Loucy (cell line): ENCODE measurements at regions not wholly inside any gene's neighbourhood (a gene's known extent, or its start where the extent isn't known, plus 50 kb on each side); places are given as distances from the start of the nearest gene placed in this dataset.

Experiments
- H2AFZ ChIP-seq: fragments of 200-600 bp; sonication (generic); 2 replicates; pipeline ENCODE4 v1.6.0; 2016; ENCODE audit warnings: antibody characterized with exemption, mild to moderate bottlenecking, low read length, moderate library complexity
- H3F3A ChIP-seq: fragments of 200-600 bp; 2 replicates; pipeline ENCODE4 v1.6.0; 2016; ENCODE audit warnings: antibody characterized with exemption, low read depth, mild to moderate bottlenecking
- H3K27me3 ChIP-seq: fragments of 200-600 bp; sonication (generic); 2 replicates; pipeline ENCODE4 v1.6.1; 2014; ENCODE audit warnings: low read length, mild to moderate bottlenecking; ENCODE audit not compliant: insufficient read depth, poor library complexity, severe bottlenecking
- H3K36me3 ChIP-seq: fragments of 200-600 bp; sonication (generic); 2 replicates; pipeline ENCODE4 v1.6.1; 2016; ENCODE audit warnings: low read length; ENCODE audit not compliant: insufficient read depth
- H3K4me1 ChIP-seq: fragments of 200-600 bp; sonication (generic); 2 replicates; pipeline ENCODE4 v1.5.1; 2014; ENCODE audit warnings: low read length, mild to moderate bottlenecking; ENCODE audit not compliant: insufficient read depth, poor library complexity, severe bottlenecking
- H3K4me2 ChIP-seq: fragments of 200-600 bp; sonication (generic); 2 replicates; pipeline ENCODE4 v1.6.0; 2014; ENCODE audit warnings: antibody characterized with exemption, low read length, low read depth, mild to moderate bottlenecking; ENCODE audit not compliant: poor library complexity, severe bottlenecking
- H3K4me3 ChIP-seq: fragments of 200-600 bp; sonication (generic); 2 replicates; pipeline ENCODE4 v1.5.1; 2014; ENCODE audit warnings: low read length, mild to moderate bottlenecking, mixed read lengths; ENCODE audit not compliant: poor library complexity, severe bottlenecking
- H3K79me2 ChIP-seq: fragments of 200-600 bp; sonication (generic); 2 replicates; pipeline ENCODE4 v1.6.1; 2014; ENCODE audit warnings: low read length; ENCODE audit not compliant: insufficient read depth
- H3K9ac ChIP-seq: fragments of 200-600 bp; sonication (generic); 2 replicates; pipeline ENCODE4 v1.6.0; 2014; ENCODE audit warnings: mild to moderate bottlenecking, low read depth, low read length, moderate library complexity; ENCODE audit not compliant: poor library complexity, severe bottlenecking
- H3K9me2 ChIP-seq: fragments of 200-600 bp; sonication (generic); replicated peaks from 2 replicates; pipeline ENCODE4 v1.6.1; 2016; ENCODE audit warnings: low read depth, low read length, mixed read lengths
- H3K9me3 ChIP-seq: fragments of 200-600 bp; sonication (generic); 2 replicates; pipeline ENCODE4 v1.6.1; 2014; ENCODE audit warnings: mild to moderate bottlenecking, antibody characterized with exemption, low read length, low read depth; ENCODE audit not compliant: insufficient read depth
- H4K20me1 ChIP-seq: fragments of 200-600 bp; sonication (generic); 2 replicates; pipeline ENCODE4 v1.6.0; 2014; ENCODE audit warnings: antibody characterized with exemption, low read length, mild to moderate bottlenecking; ENCODE audit not compliant: insufficient read depth, poor library complexity, severe bottlenecking
- EZH2phosphoT487 ChIP-seq: fragments of 200-600 bp; IDR thresholded peaks from 2 replicates; pipeline ENCODE4 v1.6.1; 2018; ENCODE audit warnings: antibody characterized with exemption, mild to moderate bottlenecking, moderate library complexity, borderline replicate concordance
- TF ChIP-seq, protein P1 (sequence below): fragments of 200-600 bp; sonication (generic); conservative IDR thresholded peaks from 2 replicates; pipeline ENCODE4 v1.5.1; 2014; ENCODE audit warnings: mild to moderate bottlenecking, antibody characterized with exemption, low read length

DNA sequence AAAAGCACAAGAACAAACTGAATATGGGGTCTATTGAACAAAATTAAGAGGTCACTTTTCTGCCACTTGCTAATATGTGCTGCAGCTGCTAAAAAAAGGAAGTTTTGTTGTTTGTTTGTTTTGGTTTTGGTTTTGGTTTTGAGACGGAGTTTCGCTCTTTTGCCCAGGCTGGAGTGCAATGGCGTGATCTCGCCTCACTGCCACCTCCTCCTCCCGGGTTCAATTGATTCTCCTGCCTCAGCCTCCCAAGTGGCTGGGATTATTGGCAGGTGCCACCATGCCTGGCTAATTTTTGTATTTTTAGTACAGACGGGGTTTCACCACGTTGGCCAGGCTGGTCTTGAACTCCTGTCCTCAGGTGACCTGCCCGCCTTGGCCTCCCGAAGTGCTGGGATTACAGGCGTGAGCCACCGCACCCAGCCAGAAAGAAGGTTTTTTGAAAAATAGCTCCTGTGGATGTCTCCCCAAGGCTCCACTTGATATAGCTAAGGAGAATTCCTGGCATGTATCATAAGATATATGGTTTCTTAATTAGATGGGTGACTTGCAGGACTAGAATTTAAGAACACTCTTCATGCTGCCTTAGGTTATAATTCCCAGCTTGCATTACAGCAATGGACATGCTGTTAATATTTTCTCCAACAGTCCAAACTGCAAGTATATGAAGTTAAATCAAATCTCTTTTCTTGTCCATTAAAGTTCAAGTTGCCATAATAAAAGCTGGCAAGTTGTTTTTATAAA is 237.6 kb upstream of the AMIGO2 start:
- H3K4me1 ChIP-seq: no peaks in the 10 kb centered on the region
- no peaks in the 10 kb centered on the region for H3K79me2 ChIP-seq
- H3K9me2 ChIP-seq: no peaks in the 10 kb centered on the region
- no peaks in the 10 kb centered on the region for H4K20me1 ChIP-seq
- no peak overlapping the region for H3K9ac ChIP-seq
- no peak for TF ChIP-seq EZH2phosphoT487
- TF ChIP-seq, protein P1, sequence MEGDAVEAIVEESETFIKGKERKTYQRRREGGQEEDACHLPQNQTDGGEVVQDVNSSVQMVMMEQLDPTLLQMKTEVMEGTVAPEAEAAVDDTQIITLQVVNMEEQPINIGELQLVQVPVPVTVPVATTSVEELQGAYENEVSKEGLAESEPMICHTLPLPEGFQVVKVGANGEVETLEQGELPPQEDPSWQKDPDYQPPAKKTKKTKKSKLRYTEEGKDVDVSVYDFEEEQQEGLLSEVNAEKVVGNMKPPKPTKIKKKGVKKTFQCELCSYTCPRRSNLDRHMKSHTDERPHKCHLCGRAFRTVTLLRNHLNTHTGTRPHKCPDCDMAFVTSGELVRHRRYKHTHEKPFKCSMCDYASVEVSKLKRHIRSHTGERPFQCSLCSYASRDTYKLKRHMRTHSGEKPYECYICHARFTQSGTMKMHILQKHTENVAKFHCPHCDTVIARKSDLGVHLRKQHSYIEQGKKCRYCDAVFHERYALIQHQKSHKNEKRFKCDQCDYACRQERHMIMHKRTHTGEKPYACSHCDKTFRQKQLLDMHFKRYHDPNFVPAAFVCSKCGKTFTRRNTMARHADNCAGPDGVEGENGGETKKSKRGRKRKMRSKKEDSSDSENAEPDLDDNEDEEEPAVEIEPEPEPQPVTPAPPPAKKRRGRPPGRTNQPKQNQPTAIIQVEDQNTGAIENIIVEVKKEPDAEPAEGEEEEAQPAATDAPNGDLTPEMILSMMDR: no peak
- H3F3A ChIP-seq: no peaks in the 10 kb centered on the region
- no peak overlapping the region for H2AFZ ChIP-seq
- no peak overlapping the region for H3K4me3 ChIP-seq
- H3K9me3 ChIP-seq: no peaks in the 10 kb centered on the region
- H3K27me3 ChIP-seq: no peaks in the 10 kb centered on the region
- no peaks in the 10 kb centered on the region for H3K36me3 ChIP-seq
- H3K4me2 ChIP-seq: no peak overlapping the region

DNA sequence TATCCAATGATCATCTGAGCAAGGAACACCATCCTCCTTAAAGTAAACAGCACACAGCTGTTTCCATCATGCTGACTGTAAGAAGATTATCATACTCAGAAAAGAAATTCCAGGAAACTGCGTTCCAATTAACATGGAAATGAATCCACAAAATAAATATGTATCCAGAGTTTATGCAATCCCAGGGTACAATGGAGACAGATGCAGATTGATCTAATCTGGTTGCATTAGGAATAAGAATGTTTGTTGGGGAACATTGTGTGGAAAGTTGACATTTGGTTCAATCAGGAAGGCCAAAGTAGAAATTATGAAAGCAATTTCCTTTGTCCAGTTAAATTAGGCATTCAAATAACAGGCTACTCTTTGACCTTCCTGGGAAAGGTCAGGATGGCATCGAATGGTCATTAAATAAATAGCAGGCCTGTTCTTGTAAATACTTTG is 236.9 kb upstream of the AMIGO2 start:
- Histone ChIP-seq H3K4me3 (no peak overlapping the region), H3K36me3 (no peaks in the 10 kb centered on the region), H2AFZ (no peak overlapping the region), H3K9ac (no peak overlapping the region), H3K9me3 (no peaks in the 10 kb centered on the region), H3K9me2 (no peaks in the 10 kb centered on the region), H3K4me1 (no peaks in the 10 kb centered on the region), H4K20me1 (no peaks in the 10 kb centered on the region), H3K79me2 (no peaks in the 10 kb centered on the region), H3K27me3 (no peaks in the 10 kb centered on the region), H3K4me2 (no peak overlapping the region), H3F3A (no peaks in the 10 kb centered on the region)
- TF ChIP-seq, protein P1: no peak
- TF ChIP-seq EZH2phosphoT487: no peak

DNA sequence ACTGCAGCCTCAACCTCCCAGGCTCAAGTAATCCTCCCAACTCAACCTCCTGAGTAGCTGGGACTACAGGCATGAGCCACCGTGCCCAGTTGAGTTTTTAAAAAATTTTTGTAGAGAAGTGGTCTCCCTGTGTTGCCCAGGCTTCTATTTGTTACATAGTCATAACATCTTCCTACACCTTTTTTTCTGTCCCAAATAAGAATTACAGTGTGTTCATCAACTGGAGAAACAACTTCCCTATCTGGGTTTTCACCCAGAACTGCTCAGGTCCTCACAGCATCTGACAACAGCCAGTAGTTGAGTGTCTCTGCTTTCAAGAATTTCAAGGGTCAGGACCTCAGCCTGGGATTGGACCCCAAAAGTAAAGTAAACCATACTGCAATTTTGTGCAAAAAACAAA is 235.2 kb upstream of the AMIGO2 start:
- H3K27me3 ChIP-seq: no peaks in the 10 kb centered on the region
- H2AFZ ChIP-seq: no peak overlapping the region
- H3K9me3 ChIP-seq: no peaks in the 10 kb centered on the region
- H3K79me2 ChIP-seq: no peaks in the 10 kb centered on the region
- TF ChIP-seq, protein P1: no peak
- TF ChIP-seq EZH2phosphoT487: no peak
- no peak overlapping the region for H3K4me3 ChIP-seq
- no peaks in the 10 kb centered on the region for H3K9me2 ChIP-seq
- H4K20me1 ChIP-seq: no peaks in the 10 kb centered on the region
- H3F3A ChIP-seq: no peaks in the 10 kb centered on the region
- no peaks in the 10 kb centered on the region for H3K36me3 ChIP-seq
- H3K4me2 ChIP-seq: no peak overlapping the region
- no peak overlapping the region for H3K9ac ChIP-seq
- H3K4me1 ChIP-seq: no peaks in the 10 kb centered on the region
